ENCODE measurements at regions not wholly inside any gene's neighbourhood (a gene's known extent, or its start where the extent isn't known, plus 50 kb on each side); places are given as distances from the start of the nearest gene placed in this dataset.

DNA sequence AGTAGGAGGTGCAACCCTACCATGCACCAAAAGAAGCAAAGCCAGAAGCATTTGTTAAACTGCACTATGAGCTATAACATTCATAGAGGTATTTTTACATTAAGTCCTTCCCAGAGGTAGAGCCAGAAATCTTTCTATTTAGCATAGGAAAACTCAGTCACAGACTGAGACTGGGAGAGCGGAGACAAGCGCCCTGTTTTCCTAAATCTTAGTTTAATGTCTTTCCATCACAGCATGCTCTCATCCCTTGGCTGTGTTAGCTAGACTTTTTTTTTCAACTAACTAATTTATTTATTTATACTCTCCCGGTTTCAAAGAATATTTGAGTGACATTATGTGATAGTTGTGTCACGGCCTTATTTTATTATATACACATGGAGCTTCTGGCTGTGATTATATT lies 304.1 kb downstream of the LMX1A start:
- no peak overlapping the region for H3K27ac Mint-ChIP-seq

DNA sequence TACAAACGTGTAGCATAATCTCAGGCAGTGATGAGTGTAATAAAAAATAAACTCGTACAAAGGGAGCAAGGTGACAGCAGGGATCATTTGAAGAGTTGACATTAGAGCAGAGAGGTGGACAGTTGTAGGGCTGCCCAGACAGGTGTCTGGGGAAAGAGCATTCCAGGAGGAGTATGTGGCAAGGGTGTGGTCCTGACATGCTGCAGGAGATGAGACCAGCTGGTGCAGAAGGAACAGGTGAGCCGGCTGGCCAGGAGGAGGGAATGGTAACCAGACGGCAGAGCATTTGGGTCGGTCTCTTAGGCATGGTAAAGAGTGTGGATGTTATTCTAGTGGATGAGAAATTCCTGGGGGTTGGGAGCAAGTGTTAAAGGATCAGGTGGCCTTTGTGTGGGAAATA lies 306.3 kb downstream of the LMX1A start:
- TF ChIP-seq, protein P1, sequence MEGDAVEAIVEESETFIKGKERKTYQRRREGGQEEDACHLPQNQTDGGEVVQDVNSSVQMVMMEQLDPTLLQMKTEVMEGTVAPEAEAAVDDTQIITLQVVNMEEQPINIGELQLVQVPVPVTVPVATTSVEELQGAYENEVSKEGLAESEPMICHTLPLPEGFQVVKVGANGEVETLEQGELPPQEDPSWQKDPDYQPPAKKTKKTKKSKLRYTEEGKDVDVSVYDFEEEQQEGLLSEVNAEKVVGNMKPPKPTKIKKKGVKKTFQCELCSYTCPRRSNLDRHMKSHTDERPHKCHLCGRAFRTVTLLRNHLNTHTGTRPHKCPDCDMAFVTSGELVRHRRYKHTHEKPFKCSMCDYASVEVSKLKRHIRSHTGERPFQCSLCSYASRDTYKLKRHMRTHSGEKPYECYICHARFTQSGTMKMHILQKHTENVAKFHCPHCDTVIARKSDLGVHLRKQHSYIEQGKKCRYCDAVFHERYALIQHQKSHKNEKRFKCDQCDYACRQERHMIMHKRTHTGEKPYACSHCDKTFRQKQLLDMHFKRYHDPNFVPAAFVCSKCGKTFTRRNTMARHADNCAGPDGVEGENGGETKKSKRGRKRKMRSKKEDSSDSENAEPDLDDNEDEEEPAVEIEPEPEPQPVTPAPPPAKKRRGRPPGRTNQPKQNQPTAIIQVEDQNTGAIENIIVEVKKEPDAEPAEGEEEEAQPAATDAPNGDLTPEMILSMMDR (IDR thresholded peaks at IDR 0.05) = no peak
- Mint-ChIP-seq H3K4me3 (no peak overlapping the region), H3K4me1 (peaks cover 36% of the 10 kb centered on the region), H3K27me3 (ENCODE audit: low read depth, poor library complexity) (peaks cover 6% of the 10 kb centered on the region), H3K36me3 (ENCODE audit: low read depth) (no peaks in the 10 kb centered on the region), H3K9me3 (peaks cover 3% of the 10 kb centered on the region), H3K27ac (no peak overlapping the region)
- DNase-seq = no peak

More for the DNA sequence above, 304.1 kb downstream of the LMX1A start:
- H3K4me1 Mint-ChIP-seq = peaks cover 34% of the 10 kb centered on the region
- H3K9me3 Mint-ChIP-seq = peaks cover 3% of the 10 kb centered on the region
- no peaks in the 10 kb centered on the region for H3K36me3 Mint-ChIP-seq (ENCODE audit: low read depth)
- H3K27me3 Mint-ChIP-seq (ENCODE audit: low read depth, poor library complexity) = peaks cover 6% of the 10 kb centered on the region
- DNase-seq = no peak
- H3K4me3 Mint-ChIP-seq = no peak overlapping the region
- TF ChIP-seq, protein P1 (IDR thresholded peaks at IDR 0.05) = no peak

DNA sequence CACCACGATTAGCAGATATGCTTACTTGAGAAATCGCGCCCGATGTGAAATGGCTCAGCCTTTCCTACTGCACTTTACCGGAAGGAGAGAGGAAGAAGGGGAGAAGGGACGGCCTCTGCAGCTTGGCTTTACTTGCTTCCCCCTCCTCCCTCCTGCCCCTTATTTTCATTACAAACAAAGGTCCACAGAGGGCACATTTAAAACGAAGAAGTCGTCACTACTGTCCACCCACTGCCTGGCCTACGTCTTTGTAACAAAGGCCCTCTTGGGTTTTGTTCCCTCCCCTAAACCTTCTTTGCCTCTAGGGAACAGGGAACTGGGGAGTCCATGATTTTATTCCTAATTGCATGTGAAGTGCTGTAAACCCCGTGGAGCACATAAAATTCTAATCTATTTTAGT lies 308.5 kb downstream of the LMX1A start:
- Mint-ChIP-seq H3K36me3 (ENCODE audit: low read depth) (no peaks in the 10 kb centered on the region), H3K27ac (no peak overlapping the region), H3K4me1 (peaks cover 30% of the 10 kb centered on the region), H3K27me3 (ENCODE audit: low read depth, poor library complexity) (peaks cover 10% of the 10 kb centered on the region), H3K4me3 (no peak overlapping the region), H3K9me3 (peaks cover 3% of the 10 kb centered on the region)
- TF ChIP-seq, protein P1 (IDR thresholded peaks at IDR 0.05) = no peak
- no peak for DNase-seq

DNA sequence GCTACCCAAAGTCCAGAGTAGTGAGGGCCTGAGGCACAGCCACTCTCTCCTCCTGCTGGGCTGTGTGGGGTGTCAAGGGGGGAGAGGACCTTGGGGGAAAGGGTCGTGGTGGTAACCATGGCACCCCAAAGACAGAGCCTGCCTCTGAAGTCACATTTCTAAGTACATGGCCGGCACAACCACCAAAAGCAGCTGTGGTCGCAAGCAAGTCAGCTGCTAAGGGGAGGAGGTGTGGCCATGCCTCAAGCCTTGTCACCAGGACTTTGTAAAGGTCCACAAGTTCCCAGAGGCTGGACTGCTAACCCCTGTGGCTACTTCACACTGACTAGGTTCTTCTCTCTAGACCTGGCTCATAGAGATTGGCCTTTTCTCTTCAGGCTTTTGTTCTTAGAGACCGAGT lies 310.6 kb downstream of the LMX1A start:
- no peaks in the 10 kb centered on the region for H3K36me3 Mint-ChIP-seq (ENCODE audit: low read depth)
- peaks cover 27% of the 10 kb centered on the region for H3K4me1 Mint-ChIP-seq
- TF ChIP-seq, protein P1 (IDR thresholded peaks at IDR 0.05) = no peak

DNA sequence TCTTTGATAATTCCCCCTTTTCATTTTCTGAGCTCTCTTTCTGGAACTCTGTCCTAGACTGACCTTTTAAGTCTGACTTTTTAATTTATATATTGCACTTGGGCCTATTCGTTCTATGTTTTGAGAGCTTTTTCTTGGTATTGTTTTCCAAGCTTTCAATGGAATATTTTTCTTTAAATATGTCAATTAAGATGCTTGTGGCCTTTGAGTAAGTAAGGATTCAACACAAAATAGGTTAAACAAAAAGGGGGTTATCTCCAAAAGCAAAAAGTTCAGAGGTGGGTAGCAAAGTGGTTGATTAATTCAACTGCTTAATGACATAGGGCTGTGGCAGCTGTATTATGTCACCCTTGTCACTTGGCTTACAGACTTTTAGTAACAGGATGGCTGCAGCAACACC lies 315.9 kb downstream of the LMX1A start:
- no peak overlapping the region for H3K4me3 Mint-ChIP-seq
- DNase-seq = no peak
- TF ChIP-seq, protein P1 (IDR thresholded peaks at IDR 0.05) = no peak
- no peaks in the 10 kb centered on the region for H3K9me3 Mint-ChIP-seq
- no peak overlapping the region for H3K27ac Mint-ChIP-seq
- H3K4me1 Mint-ChIP-seq = no peaks in the 10 kb centered on the region
- H3K36me3 Mint-ChIP-seq (ENCODE audit: low read depth) = no peaks in the 10 kb centered on the region
- peaks cover 7% of the 10 kb centered on the region for H3K27me3 Mint-ChIP-seq (ENCODE audit: low read depth, poor library complexity)

More for the DNA sequence above, 310.6 kb downstream of the LMX1A start:
- Mint-ChIP-seq H3K4me3 (no peak overlapping the region), H3K27ac (no peak overlapping the region), H3K9me3 (peaks cover 3% of the 10 kb centered on the region), H3K27me3 (ENCODE audit: low read depth, poor library complexity) (peaks cover 10% of the 10 kb centered on the region)
- DNase-seq = no peak

DNA sequence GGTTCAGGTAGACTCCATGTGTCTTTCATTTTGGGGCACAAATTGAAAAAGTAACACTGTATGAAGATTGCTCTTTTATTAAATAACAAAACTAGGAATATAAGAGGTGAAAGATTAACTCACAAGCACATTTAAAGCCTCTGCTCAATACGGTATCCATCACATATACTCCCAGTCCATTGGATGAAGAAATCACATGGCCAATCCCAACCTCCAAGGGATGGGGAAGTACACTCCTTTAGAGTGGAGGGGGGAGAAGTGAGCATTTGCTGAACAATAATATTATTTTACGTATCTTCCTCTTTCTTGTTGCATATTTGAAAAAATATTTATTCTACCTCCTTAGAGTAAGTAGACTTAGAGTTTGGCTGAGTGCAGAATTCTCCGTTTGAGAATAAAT lies 316.5 kb downstream of the LMX1A start:
- H3K27me3 Mint-ChIP-seq (ENCODE audit: low read depth, poor library complexity) = peaks cover 7% of the 10 kb centered on the region
- TF ChIP-seq, protein P1 (IDR thresholded peaks at IDR 0.05) = no peak
- H3K4me1 Mint-ChIP-seq = no peaks in the 10 kb centered on the region
- no peaks in the 10 kb centered on the region for H3K9me3 Mint-ChIP-seq
- H3K27ac Mint-ChIP-seq = no peak overlapping the region
- no peak overlapping the region for H3K4me3 Mint-ChIP-seq
- DNase-seq = no peak
- no peaks in the 10 kb centered on the region for H3K36me3 Mint-ChIP-seq (ENCODE audit: low read depth)
